ENCODE measurements at regions not wholly inside any gene's neighbourhood (a gene's known extent, or its start where the extent isn't known, plus 50 kb on each side); places are given as distances from the start of the nearest gene placed in this dataset.
A peak's percentile ranks its signal among the peaks of the same experiment; 100 is the strongest.

DNA sequence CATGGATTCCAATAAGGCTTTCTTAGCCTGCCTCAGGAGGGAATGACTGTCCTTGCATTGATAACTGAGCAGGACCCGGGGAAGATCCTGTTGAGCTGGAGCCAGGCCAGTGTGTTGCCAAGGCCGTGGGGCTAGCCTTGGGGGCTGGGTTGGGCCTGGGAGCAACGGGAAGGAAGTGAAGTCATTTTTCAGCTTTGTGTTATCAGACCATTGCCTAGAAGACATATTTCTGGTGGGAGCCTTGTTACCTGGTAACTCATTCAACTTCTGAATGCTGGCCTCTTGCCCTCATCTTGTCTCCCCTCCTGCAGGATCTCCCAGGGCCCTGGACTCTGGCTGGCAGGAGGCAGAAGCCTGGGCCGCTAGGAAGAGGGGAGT is 92.7 kb upstream of the MGAT5 start:
- TF ChIP-seq CTCF (IDR thresholded peaks at IDR 0.05) = no peak
- Mint-ChIP-seq H3K4me3 (peak overlapping the region; percentile 24), H3K27ac (peak overlapping the region; percentile 87), H3K9me3 (no peaks in the 10 kb centered on the region), H3K27me3 (ENCODE audit: low read depth, poor library complexity) (no peaks in the 10 kb centered on the region), H3K4me1 (peaks cover 45% of the 10 kb centered on the region), H3K36me3 (ENCODE audit: low read depth) (peaks cover 29% of the 10 kb centered on the region)
- no peak for DNase-seq

DNA sequence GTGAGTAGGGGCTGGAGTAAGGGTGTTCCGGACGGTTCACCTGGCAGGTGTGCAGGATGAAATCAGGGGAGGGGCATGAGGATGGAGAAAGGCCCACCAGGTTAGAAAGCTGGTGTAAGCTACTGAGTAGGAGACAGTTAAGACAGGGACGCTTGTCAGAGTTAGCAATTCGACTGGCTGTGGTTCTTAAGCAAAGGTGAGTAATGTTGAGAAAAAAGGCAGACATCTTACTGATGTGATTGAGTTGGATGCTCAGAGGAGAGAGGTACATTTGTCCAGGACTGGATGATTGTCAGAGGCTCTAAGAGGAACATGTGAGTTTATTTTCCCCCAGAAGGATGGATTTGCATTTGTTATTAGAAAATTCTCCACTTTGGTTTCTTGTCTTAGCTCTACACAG is 90.5 kb upstream of the MGAT5 start:
- TF ChIP-seq CTCF (IDR thresholded peaks at IDR 0.05) = no peak
- H3K4me3 Mint-ChIP-seq = no peak overlapping the region
- H3K27ac Mint-ChIP-seq = no peak overlapping the region
- peaks cover 41% of the 10 kb centered on the region for H3K4me1 Mint-ChIP-seq
- H3K27me3 Mint-ChIP-seq (ENCODE audit: low read depth, poor library complexity) = no peaks in the 10 kb centered on the region
- H3K36me3 Mint-ChIP-seq (ENCODE audit: low read depth) = peaks cover 16% of the 10 kb centered on the region
- DNase-seq = no peak
- H3K9me3 Mint-ChIP-seq = no peaks in the 10 kb centered on the region

GRCh38 chr2:134164306-134164705 is 89.6 kb upstream of the MGAT5 start:
- no peak for TF ChIP-seq CTCF (IDR thresholded peaks at IDR 0.05)
- no peaks in the 10 kb centered on the region for H3K9me3 Mint-ChIP-seq

GRCh38 chr2:134167015-134167414 is 86.9 kb upstream of the MGAT5 start:
- peaks cover 8% of the 10 kb centered on the region for H3K4me1 Mint-ChIP-seq
- no peak for DNase-seq
- TF ChIP-seq CTCF (IDR thresholded peaks at IDR 0.05) = no peak
- H3K9me3 Mint-ChIP-seq = no peaks in the 10 kb centered on the region
- no peak overlapping the region for H3K4me3 Mint-ChIP-seq
- H3K36me3 Mint-ChIP-seq (ENCODE audit: low read depth) = peaks cover 26% of the 10 kb centered on the region
- H3K27ac Mint-ChIP-seq = no peak overlapping the region
- H3K27me3 Mint-ChIP-seq (ENCODE audit: low read depth, poor library complexity) = no peaks in the 10 kb centered on the region

More at GRCh38 chr2:134164306-134164705, 89.6 kb upstream of the MGAT5 start:
- Mint-ChIP-seq H3K36me3 (ENCODE audit: low read depth) (peaks cover 16% of the 10 kb centered on the region), H3K4me1 (peaks cover 31% of the 10 kb centered on the region), H3K27ac (no peak overlapping the region), H3K4me3 (no peak overlapping the region), H3K27me3 (ENCODE audit: low read depth, poor library complexity) (no peaks in the 10 kb centered on the region)
- DNase-seq = no peak

GRCh38 chr2:134169788-134170187 is 84.1 kb upstream of the MGAT5 start:
- Mint-ChIP-seq H3K36me3 (ENCODE audit: low read depth) (peaks cover 23% of the 10 kb centered on the region), H3K9me3 (no peaks in the 10 kb centered on the region), H3K27ac (no peak overlapping the region), H3K4me1 (peaks cover 19% of the 10 kb centered on the region), H3K4me3 (no peak overlapping the region), H3K27me3 (ENCODE audit: low read depth, poor library complexity) (no peaks in the 10 kb centered on the region)
- no peak for DNase-seq
- TF ChIP-seq CTCF (IDR thresholded peaks at IDR 0.05) = no peak

GRCh38 chr2:134170294-134170693 is 83.6 kb upstream of the MGAT5 start:
- no peak overlapping the region for H3K27ac Mint-ChIP-seq
- no peak for TF ChIP-seq CTCF (IDR thresholded peaks at IDR 0.05)
- H3K4me3 Mint-ChIP-seq = no peak overlapping the region
- no peaks in the 10 kb centered on the region for H3K9me3 Mint-ChIP-seq
- H3K4me1 Mint-ChIP-seq = peaks cover 19% of the 10 kb centered on the region
- no peak for DNase-seq
- no peaks in the 10 kb centered on the region for H3K27me3 Mint-ChIP-seq (ENCODE audit: low read depth, poor library complexity)
- H3K36me3 Mint-ChIP-seq (ENCODE audit: low read depth) = peaks cover 18% of the 10 kb centered on the region
